SK-N-SH (cell line): ENCODE measurements at regions not wholly inside any gene's neighbourhood (a gene's known extent, or its start where the extent isn't known, plus 50 kb on each side); places are given as distances from the start of the nearest gene placed in this dataset.

Experiments
- CTCF ChIA-PET: fragments of 300-600, 350-600 bp; formaldehyde crosslinking; extraction: SDS; loops from one replicate; lab custom pipeline; 2021; lab: Yijun Ruan, JAX
- POLR2A ChIA-PET: fragments of 350-600 bp; sonication (Branson Sonifier 250); formaldehyde crosslinking; extraction: SDS; loops from one replicate; lab custom pipeline; 2020; ENCODE audit warnings: antibody characterized with exemption, inconsistent platforms; lab: Yijun Ruan, JAX
- DNase-seq: peaks from one replicate; pipeline ENCODE4 v3.0.0; 2012
- H2AFZ ChIP-seq: fragments of 200-600 bp; sonication (generic); 2 replicates; pipeline ENCODE4 v1.8.1; 2016; ENCODE audit warnings: antibody characterized with exemption, mild to moderate bottlenecking, low read depth
- H3F3A ChIP-seq: fragments of 200-600 bp; sonication (generic); replicated peaks from 2 replicates; pipeline ENCODE3; 2016; ENCODE audit warnings: antibody characterized with exemption, mild to moderate bottlenecking; ENCODE audit not compliant: insufficient read depth
- H3K27ac ChIP-seq, 2 experiments: fragments of 200-500 bp in 1 of 2; fragments of 200-600 bp in 1 of 2; sonication (Bioruptor generic) in 1 of 2; sonication (generic), shearing (Covaris generic) in 1 of 2; 2 replicates each; pipeline versions ENCODE4 v1.5.1 to v1.6.1; 2014 to 2016; ENCODE audit warnings: low read depth in 2 of 2, inconsistent platforms in 1 of 2, low read length in 1 of 2, mild to moderate bottlenecking in 1 of 2, mixed read lengths in 1 of 2
- H3K27me3 ChIP-seq: fragments of 200-600 bp; sonication (generic), shearing (Covaris generic); 2 replicates; pipeline ENCODE4 v1.6.1; 2016; ENCODE audit warnings: mixed run types; ENCODE audit not compliant: insufficient read depth
- H3K36me3 ChIP-seq, 2 experiments: fragments of 200-500 bp in 1 of 2; fragments of 200-600 bp in 1 of 2; sonication (Bioruptor generic) in 1 of 2; sonication (generic) in 1 of 2; replicated peaks in 1 of 2; 2 replicates each; pipeline versions ENCODE3 to v1.5.1; 2014 to 2016; ENCODE audit warnings: low read length in 1 of 2, mild to moderate bottlenecking in 1 of 2; ENCODE audit not compliant: insufficient read depth in 2 of 2, control insufficient read depth in 1 of 2
- H3K4me1 ChIP-seq, 2 experiments: fragments of 200-500 bp in 1 of 2; fragments of 200-600 bp in 1 of 2; sonication (Bioruptor generic) in 1 of 2; sonication (generic), shearing (Covaris generic) in 1 of 2; 2 replicates each; pipeline versions ENCODE4 v1.5.1 to v1.6.1; 2014 to 2016; ENCODE audit warnings: low read depth in 1 of 2, low read length in 1 of 2, mixed run types in 1 of 2; ENCODE audit not compliant: insufficient read depth in 2 of 2, control insufficient read depth in 1 of 2
- H3K4me2 ChIP-seq: fragments of 200-600 bp; sonication (generic), shearing (Covaris generic); 2 replicates; pipeline ENCODE4 v1.6.1; 2017; ENCODE audit warnings: mixed run types
- H3K4me3 ChIP-seq, 2 experiments: fragments of 200-500 bp in 1 of 2; fragments of 200-600 bp in 1 of 2; sonication (Bioruptor generic) in 1 of 2; sonication (generic), shearing (Covaris generic) in 1 of 2; 2 replicates each; pipeline versions ENCODE4 v1.5.1 to v1.8.1; 2014 to 2016; ENCODE audit warnings: low read depth in 2 of 2, inconsistent platforms in 1 of 2, low read length in 1 of 2, mild to moderate bottlenecking in 1 of 2, mixed read lengths in 1 of 2, moderate library complexity in 1 of 2
- H3K79me2 ChIP-seq: fragments of 200-600 bp; sonication (generic); 2 replicates; pipeline ENCODE4 v1.8.1; 2017; ENCODE audit warnings: mild to moderate bottlenecking; ENCODE audit not compliant: insufficient read depth
- H3K9ac ChIP-seq: fragments of 200-600 bp; sonication (generic); 2 replicates; pipeline ENCODE4 v1.6.1; 2017; ENCODE audit warnings: mixed run types
- H3K9me2 ChIP-seq: fragments of 200-600 bp; sonication (generic); 2 replicates; pipeline ENCODE4 v1.6.1; 2017; ENCODE audit warnings: mixed run types
- H3K9me3 ChIP-seq: fragments of 200-600 bp; sonication (generic); 2 replicates; pipeline ENCODE4 v1.6.1; 2017; ENCODE audit warnings: mixed run types, mild to moderate bottlenecking, moderate library complexity
- H4K20me1 ChIP-seq: fragments of 200-600 bp; sonication (generic); 2 replicates; pipeline ENCODE4 v1.6.1; 2017; ENCODE audit warnings: mild to moderate bottlenecking, mixed run types; ENCODE audit not compliant: insufficient read depth
- CTCF ChIP-seq: fragments of 200-600 bp; sonication (generic); IDR thresholded peaks from 2 replicates; pipeline ENCODE4 v1.6.1; 2017; ENCODE audit warnings: antibody characterized with exemption, mild to moderate bottlenecking, moderate library complexity
- ELF1 ChIP-seq: IDR thresholded peaks from 2 replicates; pipeline ENCODE4 v1.4.0; 2012
- EP300 ChIP-seq, 2 experiments: IDR thresholded peaks; 2 replicates each; pipeline versions ENCODE4 v1.4.0 to v1.6.1; 2012; ENCODE audit warnings: borderline replicate concordance in 1 of 2, low read depth in 1 of 2, low read length in 1 of 2
- EZH2phosphoT487 ChIP-seq: fragments of 200-600 bp; sonication (generic); IDR thresholded peaks from 2 replicates; pipeline ENCODE4 v1.6.1; 2017; ENCODE audit warnings: low read depth, mixed run types, mild to moderate bottlenecking, antibody characterized with exemption, moderate library complexity, borderline replicate concordance
- FOXJ3 ChIP-seq: sonication (generic); formaldehyde crosslinking; IDR thresholded peaks from 2 replicates; pipeline ENCODE4 v1.5.1; 2020; ENCODE audit warnings: mild to moderate bottlenecking, missing genetic modification reagents
- FOXM1 ChIP-seq: IDR thresholded peaks from 2 replicates; pipeline ENCODE4 v1.4.0; 2012; ENCODE audit warnings: low read depth, mild to moderate bottlenecking
- GATA2 ChIP-seq: sonication (generic); formaldehyde crosslinking; IDR thresholded peaks from 2 replicates; pipeline ENCODE4 v1.5.0; 2020; ENCODE audit warnings: mild to moderate bottlenecking, missing genetic modification reagents
- JUND ChIP-seq: IDR thresholded peaks from 2 replicates; pipeline ENCODE4 v1.4.0; 2012
- MAX ChIP-seq: IDR thresholded peaks from 2 replicates; pipeline ENCODE4 v1.4.0; 2012; ENCODE audit warnings: low read depth
- MXI1 ChIP-seq: IDR thresholded peaks from 2 replicates; pipeline ENCODE4 v1.6.1; 2012; ENCODE audit warnings: mild to moderate bottlenecking, low read depth, low read length, improper control_type of control experiment
- RCOR1 ChIP-seq: fragments of 150-350 bp; IDR thresholded peaks from 2 replicates; pipeline ENCODE4 v1.6.1; 2017; ENCODE audit warnings: antibody characterized with exemption, low read length
- REST ChIP-seq: IDR thresholded peaks from 2 replicates; pipeline ENCODE4 v1.6.1; 2012; ENCODE audit warnings: mild to moderate bottlenecking, low read depth, low read length, moderate library complexity
- SMC3 ChIP-seq: IDR thresholded peaks from 2 replicates; pipeline ENCODE4 v1.6.1; 2012; ENCODE audit warnings: low read depth, low read length, improper control_type of control experiment
- TEAD4 ChIP-seq: IDR thresholded peaks from 2 replicates; pipeline ENCODE4 v1.4.0; 2012; ENCODE audit warnings: mild to moderate bottlenecking, borderline replicate concordance; ENCODE audit not compliant: insufficient read depth
- YY1 ChIP-seq: IDR thresholded peaks from 2 replicates; pipeline ENCODE4 v1.4.0; 2012; ENCODE audit warnings: low read depth, mild to moderate bottlenecking
- ZBTB33 ChIP-seq: IDR thresholded peaks from 2 replicates; pipeline ENCODE4 v1.4.0; 2012; ENCODE audit warnings: low read depth, borderline replicate concordance
- WGBS: methylation state at CpG from one replicate; pipeline ENCODE4 v1.1.6; 2017; ENCODE audit warnings: low lambda C conversion rate; 5-methylcytosine and 5-hydroxymethylcytosine counted together

- no peak overlapping the region for H3K4me2 ChIP-seq
- H4K20me1 ChIP-seq = no peaks in the 10 kb centered on the region
- H3F3A ChIP-seq = no peaks in the 10 kb centered on the region
- H2AFZ ChIP-seq = no peak overlapping the region
- H3K36me3 ChIP-seq = no peaks in the 10 kb centered on the region
- POLR2A ChIA-PET = no interaction called here
- CTCF ChIA-PET = no interaction called here
- no peak overlapping the region for H3K9ac ChIP-seq
- 70% methylated on average over 6 of the region's 6 CpGs for WGBS
- no peak overlapping the region for H3K27ac ChIP-seq
- no peaks in the 10 kb centered on the region; the same call in 1 of the 2 replicates for H3K9me3 ChIP-seq
- H3K9me2 ChIP-seq = no peaks in the 10 kb centered on the region
- no peak for TF ChIP-seq CTCF
- no peak for TF ChIP-seq TEAD4
- TF ChIP-seq SMC3 = no peak
- TF ChIP-seq EZH2phosphoT487 = no peak
- no peak for TF ChIP-seq YY1
- TF ChIP-seq MXI1 = no peak
- no peak for TF ChIP-seq FOXJ3 (CRISPR knock-in tag)
- TF ChIP-seq EP300 (IDR thresholded peaks at IDR 0.05; ENCODE audit: borderline replicate concordance in 1 of 2, low read depth in 1 of 2, low read length in 1 of 2) = no peak
- no peak for TF ChIP-seq JUND
- no peak for TF ChIP-seq REST
- no peak for TF ChIP-seq ELF1
- no peak for TF ChIP-seq RCOR1
- no peak for TF ChIP-seq FOXM1
- TF ChIP-seq GATA2 (CRISPR knock-in tag) = no peak
- TF ChIP-seq ZBTB33 = no peak
- TF ChIP-seq MAX = no peak
- TF ChIP-seq, all 33 proteins: peak for 0
- H3K27me3 ChIP-seq = peaks cover 5% of the 10 kb centered on the region; the same call in 1 of the 2 replicates
- no peaks in the 10 kb centered on the region for H3K79me2 ChIP-seq
- no peaks in the 10 kb centered on the region; a peak in 1 of 4 replicates for H3K4me1 ChIP-seq
- no peak overlapping the region for H3K4me3 ChIP-seq
- DNase-seq = no peak
These were observed 76.0 kb upstream of the ATF3 start for GRCh38 chr1:212532469-212533147.
